ENCODE measurements at regions not wholly inside any gene's neighbourhood (a gene's known extent, or its start where the extent isn't known, plus 50 kb on each side); places are given as distances from the start of the nearest gene placed in this dataset.

DNA sequence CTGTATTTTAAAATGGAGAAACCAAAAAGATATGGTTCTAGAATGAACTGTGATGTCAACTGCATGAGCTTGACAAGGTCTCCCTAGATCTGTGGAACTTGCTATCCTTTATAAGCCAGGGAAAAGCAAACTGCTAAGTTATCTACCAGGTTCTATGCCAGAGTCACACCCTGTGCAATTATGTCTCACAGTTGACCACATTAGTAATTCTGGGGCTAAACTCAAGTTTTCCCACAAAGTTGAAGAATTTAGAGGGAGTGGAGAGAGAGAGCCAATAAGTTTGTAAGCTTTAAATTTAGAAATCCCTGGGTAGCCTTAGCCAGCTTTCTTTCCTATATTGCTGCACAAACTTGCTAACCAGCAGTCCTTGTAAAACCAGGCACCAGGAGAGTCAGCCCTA, 407.0 kb upstream of the SASH1 start:
- H4K20me1 ChIP-seq (ENCODE audit: insufficient read depth, low read length) = no peaks in the 10 kb centered on the region
- H3K4me3 ChIP-seq (ENCODE audit: low read depth in 1 of 2, low read length in 2 of 2) = no peak overlapping the region
- no peaks in the 10 kb centered on the region for H3K36me3 ChIP-seq (ENCODE audit: insufficient read depth, low read length)
- no peaks in the 10 kb centered on the region for H3K4me1 ChIP-seq (ENCODE audit: insufficient read depth, low read length)
- H3K9ac ChIP-seq (ENCODE audit: low read depth, low read length) = no peak overlapping the region
- ATAC-seq (ENCODE audit: insufficient read depth, low read depth) = no peak
- no peak overlapping the region for H3K27ac ChIP-seq (ENCODE audit: low read length)
- TF ChIP-seq, protein P1, sequence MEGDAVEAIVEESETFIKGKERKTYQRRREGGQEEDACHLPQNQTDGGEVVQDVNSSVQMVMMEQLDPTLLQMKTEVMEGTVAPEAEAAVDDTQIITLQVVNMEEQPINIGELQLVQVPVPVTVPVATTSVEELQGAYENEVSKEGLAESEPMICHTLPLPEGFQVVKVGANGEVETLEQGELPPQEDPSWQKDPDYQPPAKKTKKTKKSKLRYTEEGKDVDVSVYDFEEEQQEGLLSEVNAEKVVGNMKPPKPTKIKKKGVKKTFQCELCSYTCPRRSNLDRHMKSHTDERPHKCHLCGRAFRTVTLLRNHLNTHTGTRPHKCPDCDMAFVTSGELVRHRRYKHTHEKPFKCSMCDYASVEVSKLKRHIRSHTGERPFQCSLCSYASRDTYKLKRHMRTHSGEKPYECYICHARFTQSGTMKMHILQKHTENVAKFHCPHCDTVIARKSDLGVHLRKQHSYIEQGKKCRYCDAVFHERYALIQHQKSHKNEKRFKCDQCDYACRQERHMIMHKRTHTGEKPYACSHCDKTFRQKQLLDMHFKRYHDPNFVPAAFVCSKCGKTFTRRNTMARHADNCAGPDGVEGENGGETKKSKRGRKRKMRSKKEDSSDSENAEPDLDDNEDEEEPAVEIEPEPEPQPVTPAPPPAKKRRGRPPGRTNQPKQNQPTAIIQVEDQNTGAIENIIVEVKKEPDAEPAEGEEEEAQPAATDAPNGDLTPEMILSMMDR (IDR thresholded peaks at IDR 0.05; ENCODE audit: borderline replicate concordance, extremely low read depth, low read length, poor library complexity, severe bottlenecking) = no peak
- no peak for TF ChIP-seq EZH2 (IDR thresholded peaks at IDR 0.05; ENCODE audit: borderline replicate concordance, low read depth, low read length, severe bottlenecking)
- H3K4me2 ChIP-seq (ENCODE audit: insufficient read depth, low read length) = no peak overlapping the region
- DNase-seq = no peak
- no peaks in the 10 kb centered on the region for H3K27me3 ChIP-seq (ENCODE audit: insufficient read depth, low read length, poor library complexity)
- no peaks in the 10 kb centered on the region for H3K9me3 ChIP-seq (ENCODE audit: insufficient read depth, low read length, severe bottlenecking)
- H2AFZ ChIP-seq (ENCODE audit: low read depth, low read length) = no peak overlapping the region
- no peaks in the 10 kb centered on the region for H3K79me2 ChIP-seq (ENCODE audit: insufficient read depth, low read length)

DNA sequence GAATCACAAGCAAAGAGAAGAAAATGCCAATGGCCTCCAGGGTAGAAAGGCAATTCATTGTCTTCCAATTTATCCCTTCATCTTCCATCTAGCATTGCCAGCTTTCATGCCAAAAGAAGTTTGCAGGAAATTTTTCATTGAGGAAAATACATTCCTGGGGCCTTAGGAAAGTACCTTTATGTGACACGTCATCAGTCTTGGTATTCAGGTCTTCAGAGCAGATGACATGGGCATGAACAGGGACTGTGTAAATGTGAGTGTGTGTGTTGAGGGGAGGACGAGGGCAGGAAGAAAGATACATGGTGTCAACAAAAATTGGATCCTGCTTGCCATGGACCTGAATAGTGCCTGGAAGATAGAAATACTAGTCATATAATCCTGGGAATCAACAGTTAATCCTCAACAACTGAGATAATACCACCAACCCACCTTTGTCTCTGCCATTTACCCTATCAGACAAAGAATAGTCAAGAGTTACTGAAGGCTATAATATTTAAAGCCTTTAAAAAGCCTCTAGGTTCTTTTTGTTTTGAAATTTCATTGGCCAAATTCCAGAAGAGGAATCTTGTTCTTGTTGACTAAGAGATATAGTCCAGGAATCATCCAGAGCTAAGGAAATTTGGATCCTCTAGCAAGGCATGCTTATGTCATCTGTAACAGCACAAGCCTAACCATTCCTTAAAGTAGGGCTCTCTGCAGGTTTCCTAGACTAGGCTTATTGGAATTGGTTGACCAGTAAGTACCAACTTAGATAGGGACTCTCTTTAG, 405.8 kb upstream of the SASH1 start:
- H4K20me1 ChIP-seq (ENCODE audit: insufficient read depth, low read length) = no peaks in the 10 kb centered on the region
- no peak overlapping the region for H3K4me3 ChIP-seq (ENCODE audit: low read depth in 1 of 2, low read length in 2 of 2)
- H3K4me2 ChIP-seq (ENCODE audit: insufficient read depth, low read length) = no peak overlapping the region
- no peaks in the 10 kb centered on the region for H3K79me2 ChIP-seq (ENCODE audit: insufficient read depth, low read length)
- H2AFZ ChIP-seq (ENCODE audit: low read depth, low read length) = no peak overlapping the region
- H3K27me3 ChIP-seq (ENCODE audit: insufficient read depth, low read length, poor library complexity) = no peaks in the 10 kb centered on the region
- H3K9ac ChIP-seq (ENCODE audit: low read depth, low read length) = no peak overlapping the region
- no peaks in the 10 kb centered on the region for H3K36me3 ChIP-seq (ENCODE audit: insufficient read depth, low read length)
- H3K4me1 ChIP-seq (ENCODE audit: insufficient read depth, low read length) = no peaks in the 10 kb centered on the region
- no peak for ATAC-seq (ENCODE audit: insufficient read depth, low read depth)
- H3K9me3 ChIP-seq (ENCODE audit: insufficient read depth, low read length, severe bottlenecking) = no peaks in the 10 kb centered on the region
- no peak for DNase-seq
- TF ChIP-seq, protein P1 (IDR thresholded peaks at IDR 0.05; ENCODE audit: borderline replicate concordance, extremely low read depth, low read length, poor library complexity, severe bottlenecking) = no peak
- no peak for TF ChIP-seq EZH2 (IDR thresholded peaks at IDR 0.05; ENCODE audit: borderline replicate concordance, low read depth, low read length, severe bottlenecking)
- no peak overlapping the region for H3K27ac ChIP-seq (ENCODE audit: low read length)

DNA sequence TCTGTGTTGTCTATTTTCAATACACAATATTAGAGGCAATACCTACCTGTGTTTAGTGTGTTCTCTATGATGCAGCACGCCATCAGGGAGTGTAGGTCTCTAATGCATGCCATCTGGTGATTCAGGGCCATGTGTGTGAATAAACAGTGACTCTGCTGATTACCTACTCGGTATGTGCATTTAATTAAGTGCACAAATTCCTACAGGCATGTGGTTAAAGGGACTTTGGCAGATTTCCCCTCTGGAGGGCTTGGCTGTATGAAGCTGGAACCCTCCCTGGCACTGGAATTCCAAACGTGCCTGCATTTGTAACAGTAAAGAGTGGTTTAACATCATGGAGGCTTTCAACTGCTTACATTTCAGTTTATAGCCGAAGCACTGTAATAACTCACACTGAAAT, 401.5 kb upstream of the SASH1 start:
- Histone ChIP-seq H3K79me2 (ENCODE audit: insufficient read depth, low read length) (no peaks in the 10 kb centered on the region), H3K4me2 (ENCODE audit: insufficient read depth, low read length) (no peak overlapping the region), H2AFZ (ENCODE audit: low read depth, low read length) (no peak overlapping the region), H3K27me3 (ENCODE audit: insufficient read depth, low read length, poor library complexity) (no peaks in the 10 kb centered on the region), H3K36me3 (ENCODE audit: insufficient read depth, low read length) (no peaks in the 10 kb centered on the region), H4K20me1 (ENCODE audit: insufficient read depth, low read length) (no peaks in the 10 kb centered on the region), H3K27ac (ENCODE audit: low read length) (no peak overlapping the region), H3K9me3 (ENCODE audit: insufficient read depth, low read length, severe bottlenecking) (no peaks in the 10 kb centered on the region), H3K4me1 (ENCODE audit: insufficient read depth, low read length) (no peaks in the 10 kb centered on the region), H3K4me3 (ENCODE audit: low read depth in 1 of 2, low read length in 2 of 2) (no peak overlapping the region), H3K9ac (ENCODE audit: low read depth, low read length) (no peak overlapping the region)
- ATAC-seq (ENCODE audit: insufficient read depth, low read depth) (no peak), DNase-seq (no peak)
- TF ChIP-seq EZH2 (IDR thresholded peaks at IDR 0.05; ENCODE audit: borderline replicate concordance, low read depth, low read length, severe bottlenecking) = no peak
- TF ChIP-seq, protein P1 (IDR thresholded peaks at IDR 0.05; ENCODE audit: borderline replicate concordance, extremely low read depth, low read length, poor library complexity, severe bottlenecking) = no peak
